H54 (cell line): ENCODE measurements at regions not wholly inside any gene's neighbourhood (a gene's known extent, or its start where the extent isn't known, plus 50 kb on each side); places are given as distances from the start of the nearest gene placed in this dataset.
A peak's percentile ranks its signal among the peaks of the same experiment; 100 is the strongest.

Experiments
- DNase-seq: peaks from one replicate; pipeline ENCODE4 v3.0.0; 2011; ENCODE audit warnings: low spot score, mixed read lengths; ENCODE audit not compliant: insufficient read length
- FAIRE-seq: peaks from 3 replicates; lab custom pipeline; 2011; peaks lifted over from hg19 to GRCh38; lab: Jason Lieb, UNC
- POLR2A ChIP-seq: IDR thresholded peaks from 2 replicates; pipeline ENCODE4 v1.6.1; 2011; ENCODE audit warnings: low read depth, mild to moderate bottlenecking, low read length

- no peak for FAIRE-seq
- no peak for TF ChIP-seq POLR2A
- no peak for DNase-seq
Observed at GRCh38 chr13:50149214-50149613, 134.0 kb downstream of the KCNRG start.

GRCh38 chr13:50149932-50150331, 134.7 kb downstream of the KCNRG start:
- FAIRE-seq (no peak), DNase-seq (no peak)
- no peak for TF ChIP-seq POLR2A

DNA sequence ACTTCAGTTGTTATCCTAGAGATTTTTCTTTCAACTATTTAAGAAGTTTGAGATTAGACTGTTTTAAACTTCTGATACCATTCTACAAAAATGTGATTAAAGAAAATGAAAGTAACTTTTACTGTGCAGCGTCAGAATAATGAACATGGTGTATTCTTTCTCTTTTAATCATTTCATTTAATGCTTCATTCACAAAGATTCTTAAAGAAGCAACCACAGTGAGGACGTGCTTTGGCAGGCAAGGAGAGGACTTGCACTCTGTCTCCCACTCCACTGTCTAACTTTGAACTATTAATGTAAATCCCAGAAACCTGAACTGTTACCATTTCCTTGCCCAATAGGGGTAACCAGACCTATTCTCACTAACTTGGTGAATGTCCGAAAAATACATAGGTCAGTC, 137.0 kb downstream of the KCNRG start:
- no peak for TF ChIP-seq POLR2A
- FAIRE-seq = no peak
- no peak for DNase-seq

- no peak for TF ChIP-seq POLR2A
- FAIRE-seq = no peak
- DNase-seq = no peak
Observed at GRCh38 chr13:50152655-50153309, 137.5 kb downstream of the KCNRG start.

DNA sequence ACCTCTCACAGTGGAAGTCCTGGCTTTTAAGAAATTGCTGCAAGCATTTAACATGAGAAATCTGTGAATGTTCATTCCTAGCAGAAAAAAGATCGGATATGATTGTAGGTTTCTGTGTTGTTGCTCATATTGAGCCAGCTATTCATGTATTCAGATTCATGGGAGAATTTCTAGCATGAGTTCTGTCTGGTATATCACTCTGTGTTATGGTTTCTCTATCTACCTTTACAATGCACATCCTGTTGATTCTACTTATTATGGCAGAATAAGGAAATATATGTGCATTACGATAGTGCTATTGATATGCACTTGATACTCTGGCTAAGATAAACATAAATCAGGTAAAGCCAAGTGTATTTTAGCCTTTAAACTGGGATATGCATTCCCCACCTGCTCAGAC, 138.2 kb downstream of the KCNRG start:
- DNase-seq = no peak
- FAIRE-seq = no peak
- TF ChIP-seq POLR2A = no peak

GRCh38 chr13:50153876-50154275, 138.6 kb downstream of the KCNRG start:
- no peak for TF ChIP-seq POLR2A
- FAIRE-seq (no peak), DNase-seq (no peak)

GRCh38 chr13:50154697-50155096, 139.5 kb downstream of the KCNRG start:
- DNase-seq (no peak), FAIRE-seq (no peak)
- no peak for TF ChIP-seq POLR2A

DNA sequence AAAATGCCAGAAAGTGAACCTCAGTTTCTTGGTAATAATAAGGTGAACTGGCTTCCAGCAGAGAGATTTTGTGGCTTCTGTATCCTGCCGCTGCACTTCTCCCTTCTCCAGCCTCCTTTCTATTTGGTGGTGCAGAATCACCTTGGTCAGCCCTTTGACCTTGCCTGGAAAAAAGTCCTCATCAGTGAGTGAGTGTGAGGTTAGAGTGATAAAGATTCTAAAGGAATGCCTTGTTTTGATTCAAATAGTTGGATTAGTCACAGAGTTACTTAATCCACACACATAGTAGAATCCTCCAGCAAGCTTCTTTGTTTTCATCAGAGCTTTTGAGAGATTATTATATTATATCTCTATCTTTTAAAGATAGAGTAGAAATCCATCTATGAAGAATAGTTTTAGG, 140.9 kb downstream of the KCNRG start:
- DNase-seq (peak; percentile 7), FAIRE-seq (no peak)
- TF ChIP-seq POLR2A = no peak

DNA sequence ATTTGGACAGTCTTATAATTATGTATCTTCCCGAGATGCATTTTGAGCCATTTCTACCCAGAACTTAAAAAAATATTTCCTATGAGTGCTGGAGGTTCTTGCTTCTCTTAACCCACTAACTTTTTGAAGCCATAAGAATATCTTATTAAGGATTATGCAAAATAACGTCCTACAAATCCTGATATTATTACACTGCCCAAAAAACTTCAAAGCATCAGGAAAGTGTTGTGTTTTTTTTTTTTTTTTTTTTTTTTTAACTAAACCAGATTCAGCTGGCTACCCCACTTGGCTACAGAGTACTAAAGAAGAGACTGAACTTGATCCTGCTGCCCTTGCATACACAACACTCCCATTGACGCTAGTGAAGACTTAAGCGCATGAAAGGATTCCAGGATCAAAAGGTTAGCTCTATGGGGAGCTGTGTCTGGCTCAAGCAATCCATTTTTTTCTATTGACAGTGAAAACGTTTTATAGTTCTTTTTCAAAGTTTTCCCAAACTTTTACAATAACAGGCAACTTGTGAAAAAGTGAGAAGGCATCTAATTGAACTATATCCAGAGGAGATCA, 141.4 kb downstream of the KCNRG start:
- FAIRE-seq (no peak), DNase-seq (no peak)
- TF ChIP-seq POLR2A = no peak

GRCh38 chr13:50158385-50159165, 143.3 kb downstream of the KCNRG start:
- no peak for FAIRE-seq
- no peak for DNase-seq
- TF ChIP-seq POLR2A = no peak

DNA sequence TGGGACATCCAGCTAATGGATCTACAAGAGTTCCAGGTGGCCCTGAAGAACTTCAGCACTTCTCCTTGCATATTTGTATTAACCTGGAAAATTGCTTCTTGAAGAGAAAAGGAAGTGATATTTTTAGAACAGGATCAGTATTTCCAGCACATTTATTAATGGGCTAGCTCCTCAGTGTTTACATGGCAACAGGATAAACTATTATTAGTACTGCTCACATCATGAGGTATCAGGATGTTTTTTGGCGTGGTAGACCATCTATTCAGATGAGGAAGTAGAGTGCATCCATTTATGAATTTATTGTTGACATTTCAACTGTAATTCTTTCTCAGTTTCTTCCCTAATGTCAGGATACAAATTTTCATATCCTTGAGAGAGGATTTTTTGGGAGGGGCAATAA, 144.4 kb downstream of the KCNRG start:
- DNase-seq (no peak), FAIRE-seq (no peak)
- no peak for TF ChIP-seq POLR2A

DNA sequence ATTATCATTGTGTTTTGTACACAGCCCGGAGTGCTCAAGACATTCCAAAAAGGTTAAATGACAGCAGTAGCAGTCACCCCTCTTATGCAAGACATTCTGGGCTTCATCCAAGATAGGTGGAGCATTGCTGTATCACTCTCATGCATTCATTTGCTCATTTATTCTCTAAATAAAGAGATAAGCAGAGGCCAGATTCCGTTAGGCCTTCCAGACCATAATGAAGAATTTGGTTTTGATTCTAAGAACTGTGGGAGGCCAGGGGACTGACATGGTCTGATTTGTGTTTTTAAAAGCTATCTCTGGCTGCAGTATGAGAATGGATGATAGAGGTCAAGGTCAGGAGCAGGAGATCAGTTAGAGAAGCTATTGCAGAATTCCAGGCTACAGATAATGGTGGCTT, 145.8 kb downstream of the KCNRG start:
- FAIRE-seq (no peak), DNase-seq (no peak)

DNA sequence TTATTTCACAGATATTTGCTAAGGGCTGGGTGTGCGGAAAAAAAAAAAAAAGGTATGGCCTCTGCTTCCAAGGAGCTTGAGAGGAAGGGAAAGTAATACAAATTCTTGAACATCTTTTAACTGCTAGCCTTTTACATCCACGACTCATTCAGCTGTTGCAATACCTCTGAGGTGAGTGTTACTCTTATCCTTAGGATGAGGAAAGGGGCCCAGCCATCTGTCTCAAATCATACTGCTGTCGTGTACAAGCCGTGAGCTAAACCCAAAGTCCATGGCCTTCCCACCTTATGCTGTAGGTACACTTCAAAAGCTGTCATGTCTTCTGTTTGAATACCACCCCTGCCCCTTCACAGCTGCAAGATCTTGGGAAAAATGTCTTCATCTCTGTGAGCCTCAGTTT, 146.8 kb downstream of the KCNRG start:
- FAIRE-seq (no peak), DNase-seq (no peak)
- no peak for TF ChIP-seq POLR2A

More for the DNA sequence above, 145.8 kb downstream of the KCNRG start:
- TF ChIP-seq POLR2A = no peak

- TF ChIP-seq POLR2A = no peak
- FAIRE-seq = no peak
- no peak for DNase-seq
Observed at GRCh38 chr13:50162567-50162966, 147.3 kb downstream of the KCNRG start.
